PC-9 (cell line): ENCODE measurements at regions not wholly inside any gene's neighbourhood (a gene's known extent, or its start where the extent isn't known, plus 50 kb on each side); places are given as distances from the start of the nearest gene placed in this dataset.

Source experiments
- CTCF ChIP-seq: fragments of 200-600 bp; sonication (generic); conservative IDR thresholded peaks from 2 replicates; pipeline ENCODE4 v1.6.1; 2017; ENCODE audit warnings: mixed run types, antibody characterized with exemption, mild to moderate bottlenecking, moderate library complexity
- EZH2 ChIP-seq: fragments of 200-600 bp; sonication (generic); IDR thresholded peaks from 2 replicates; pipeline ENCODE4 v1.8.0; 2017; ENCODE audit warnings: antibody characterized with exemption, low read depth

DNA sequence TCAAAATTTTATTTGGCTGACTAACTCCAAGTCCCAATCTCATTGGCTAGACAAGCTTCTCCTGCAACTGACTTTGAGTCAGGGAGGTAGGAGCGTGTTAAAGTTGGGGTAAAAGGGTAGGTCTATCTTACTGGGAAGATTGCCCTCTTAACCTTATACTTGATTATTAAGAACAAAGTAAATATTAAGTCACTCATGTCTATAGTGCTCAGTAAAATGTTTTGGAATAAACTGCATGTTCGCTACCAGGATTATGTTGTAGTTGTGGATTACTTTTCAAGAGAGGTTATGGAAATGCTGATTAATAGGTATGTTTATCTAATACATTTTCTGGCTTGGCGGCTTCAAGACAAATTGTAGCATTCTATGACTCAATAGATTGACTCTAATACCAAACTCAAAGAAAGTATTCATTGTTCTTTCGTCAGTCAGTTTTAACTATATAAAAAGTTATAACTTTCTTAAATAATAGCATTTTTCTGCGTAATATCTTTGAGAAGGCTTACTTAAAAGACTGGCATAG is 539.1 kb downstream of the PSAT1 start:
- TF ChIP-seq CTCF (no peak), EZH2 (no peak)
